22Rv1 (cell line): ENCODE measurements at regions not wholly inside any gene's neighbourhood (a gene's known extent, or its start where the extent isn't known, plus 50 kb on each side); places are given as distances from the start of the nearest gene placed in this dataset.

Source experiments
- H3K27ac ChIP-seq: fragments of 450-650 bp; 2 replicates; pipeline ENCODE4 v1.5.1; 2017
- CTCF ChIP-seq: fragments of 450-650 bp; IDR thresholded peaks from 2 replicates; pipeline ENCODE4 v1.5.1; 2017; ENCODE audit warnings: mild to moderate bottlenecking
- ZFX ChIP-seq: fragments of 450-650 bp; IDR thresholded peaks from 2 replicates; pipeline ENCODE4 v1.6.1; 2017; ENCODE audit warnings: antibody characterized with exemption, borderline replicate concordance

GRCh38 chr19:5251096-5252065 lies 89.2 kb downstream of the PTPRS start:
- H3K27ac ChIP-seq: no peak overlapping the region
- TF ChIP-seq CTCF: no peak
- no peak for TF ChIP-seq ZFX

- no peak for TF ChIP-seq ZFX
- TF ChIP-seq CTCF: no peak
- H3K27ac ChIP-seq: no peak overlapping the region
These were observed 90.4 kb downstream of the PTPRS start for GRCh38 chr19:5250127-5250659.

GRCh38 chr19:5249526-5249925 lies 91.1 kb downstream of the PTPRS start:
- no peak overlapping the region for H3K27ac ChIP-seq
- TF ChIP-seq CTCF: no peak

- TF ChIP-seq ZFX (no peak), CTCF (no peak)
- H3K27ac ChIP-seq: no peak overlapping the region
These were observed 92.5 kb downstream of the PTPRS start for GRCh38 chr19:5247957-5248705.

- H3K27ac ChIP-seq: no peak overlapping the region
- TF ChIP-seq ZFX: no peak
- no peak for TF ChIP-seq CTCF
These were observed 94.0 kb downstream of the PTPRS start for GRCh38 chr19:5246554-5247155.

- TF ChIP-seq CTCF (no peak), ZFX (no peak)
- no peak overlapping the region for H3K27ac ChIP-seq
These were observed 94.7 kb downstream of the PTPRS start for GRCh38 chr19:5245631-5246553.
